ENCODE measurements at regions not wholly inside any gene's neighbourhood (a gene's known extent, or its start where the extent isn't known, plus 50 kb on each side); places are given as distances from the start of the nearest gene placed in this dataset.

GRCh38 chr1:2875707-2876561 lies 74.4 kb upstream of the TTC34 start:
- no peaks in the 10 kb centered on the region for H3K36me3 ChIP-seq
- no peak overlapping the region for H3K4me3 ChIP-seq
- peak in 4 of 6 donors; percentile 8 to 74 (median 41) for DNase-seq
- intact Hi-C loops (cut with DNase I): no loop called here
- TF ChIP-seq CTCF (IDR thresholded peaks at IDR 0.05): peak in 3 of 4 donors; percentile 15 to 42 (median 22)
- peak; percentile 55 to 85 (median 74) for ATAC-seq
- H3K27ac ChIP-seq: no peak overlapping the region
- H3K4me1 ChIP-seq: no peaks in the 10 kb centered on the region
- no peaks in the 10 kb centered on the region for H3K9me3 ChIP-seq
- FAIRE-seq: no peak
- 26 to 30% methylated on average over 41 to 42 of the region's 42 CpGs for WGBS, 2 donors
- no peaks in the 10 kb centered on the region for H3K27me3 ChIP-seq

GRCh38 chr1:2876846-2877245 lies 75.4 kb upstream of the TTC34 start:
- WGBS, 2 donors: 72 to 78% methylated on average over 16 to 18 of the region's 18 CpGs
- ATAC-seq (no peak), DNase-seq (no peak), FAIRE-seq (no peak)
- Histone ChIP-seq H3K36me3 (no peaks in the 10 kb centered on the region), H3K4me3 (no peak overlapping the region), H3K27me3 (no peaks in the 10 kb centered on the region), H3K4me1 (no peaks in the 10 kb centered on the region), H3K9me3 (no peaks in the 10 kb centered on the region), H3K27ac (no peak overlapping the region)
- TF ChIP-seq CTCF (IDR thresholded peaks at IDR 0.05): no peak
- intact Hi-C loops (cut with DNase I): no loop called here

GRCh38 chr1:2877391-2877790 lies 75.9 kb upstream of the TTC34 start:
- no peak for TF ChIP-seq CTCF (IDR thresholded peaks at IDR 0.05)

GRCh38 chr1:2878591-2878990 lies 77.1 kb upstream of the TTC34 start:
- no peak for DNase-seq
- FAIRE-seq: no peak
- TF ChIP-seq CTCF (IDR thresholded peaks at IDR 0.05): no peak
- intact Hi-C loops (cut with DNase I): no loop called here
- H3K4me1 ChIP-seq: no peaks in the 10 kb centered on the region
- ATAC-seq: no peak
- no peaks in the 10 kb centered on the region for H3K9me3 ChIP-seq
- H3K27me3 ChIP-seq: no peaks in the 10 kb centered on the region
- 69 to 85% methylated on average over 13 to 14 of the region's 14 CpGs for WGBS, 2 donors
- H3K4me3 ChIP-seq: no peak overlapping the region
- H3K27ac ChIP-seq: no peak overlapping the region
- H3K36me3 ChIP-seq: no peaks in the 10 kb centered on the region

More at GRCh38 chr1:2877391-2877790, 75.9 kb upstream of the TTC34 start:
- H3K9me3 ChIP-seq: no peaks in the 10 kb centered on the region
- no peaks in the 10 kb centered on the region for H3K36me3 ChIP-seq
- no peak for FAIRE-seq
- H3K4me3 ChIP-seq: no peak overlapping the region
- no peak for DNase-seq
- intact Hi-C loops (cut with DNase I): no loop called here
- ATAC-seq: no peak
- no peaks in the 10 kb centered on the region for H3K27me3 ChIP-seq
- H3K27ac ChIP-seq: no peak overlapping the region
- WGBS, 2 donors: 81 to 90% methylated on average over 17 of the region's 17 CpGs
- H3K4me1 ChIP-seq: no peaks in the 10 kb centered on the region

- ATAC-seq: no peak
- TF ChIP-seq CTCF (IDR thresholded peaks at IDR 0.05): no peak
Measured at GRCh38 chr1:2879026-2879425, 77.5 kb upstream of the TTC34 start.

More at GRCh38 chr1:2879026-2879425, 77.5 kb upstream of the TTC34 start:
- Histone ChIP-seq H3K4me1 (no peaks in the 10 kb centered on the region), H3K9me3 (no peaks in the 10 kb centered on the region), H3K27ac (no peak overlapping the region), H3K36me3 (no peaks in the 10 kb centered on the region), H3K4me3 (no peak overlapping the region), H3K27me3 (no peaks in the 10 kb centered on the region)
- WGBS, 2 donors: 59 to 61% methylated on average over 14 of the region's 14 CpGs
- intact Hi-C loops (cut with DNase I): no loop called here
- no peak for FAIRE-seq
- no peak for DNase-seq

All from pancreas (tissue), 10 donors.